ENCODE measurements at regions not wholly inside any gene's neighbourhood (a gene's known extent, or its start where the extent isn't known, plus 50 kb on each side); places are given as distances from the start of the nearest gene placed in this dataset.

- H3K9me3 ChIP-seq (ENCODE audit: control insufficient read depth in 4 of 4, low read length in 3 of 4) = no peaks in the 10 kb centered on the region
- no peak overlapping the region for H3K9ac ChIP-seq (ENCODE audit: low read depth in 1 of 2, low read length in 2 of 2)
- H3K27ac ChIP-seq (ENCODE audit: low read depth in 1 of 2, low read length in 2 of 2) = no peak overlapping the region
- WGBS = 14% methylated on average over 8 of the region's 8 CpGs
- no peak overlapping the region for H3K4me3 ChIP-seq (ENCODE audit: low read depth in 1 of 3, low read length in 3 of 3)
- DNase-seq (ENCODE audit: low spot score) = no peak
- H3K27me3 ChIP-seq (ENCODE audit: control insufficient read depth in 4 of 4, insufficient read depth in 4 of 4, low read length in 3 of 4) = peaks cover 0 to 8% (median 0%) of the 10 kb centered on the region in 4 donors
- no peak for TF ChIP-seq NR2F2 (IDR thresholded peaks at IDR 0.05)
- TF ChIP-seq EGR1 (IDR thresholded peaks at IDR 0.05; ENCODE audit: low read depth in 2 of 2) = no peak
- TF ChIP-seq FOXA1 (IDR thresholded peaks at IDR 0.05) = no peak
- no peak for TF ChIP-seq GABPA (IDR thresholded peaks at IDR 0.05 in 1 of 2, conservative IDR thresholded peaks at IDR 0.05 in 1 of 2)
- no peak for TF ChIP-seq FOXA2 (IDR thresholded peaks at IDR 0.05)
- TF ChIP-seq RAD21 (IDR thresholded peaks at IDR 0.05) = peak; percentile 56 to 73
- no peak for TF ChIP-seq YY1 (IDR thresholded peaks at IDR 0.05)
- peak; percentile 78 for TF ChIP-seq CTCF (IDR thresholded peaks at IDR 0.05; ENCODE audit: low read depth, low read length, missing input control)
- TF ChIP-seq MAX (IDR thresholded peaks at IDR 0.05) = no peak
- TF ChIP-seq HNF4G (IDR thresholded peaks at IDR 0.05) = no peak
- no peak for TF ChIP-seq TAF1 (conservative IDR thresholded peaks at IDR 0.05)
- no peak for TF ChIP-seq JUND (IDR thresholded peaks at IDR 0.05)
- TF ChIP-seq ATF3 (IDR thresholded peaks at IDR 0.05) = no peak
- no peak for TF ChIP-seq RXRA (IDR thresholded peaks at IDR 0.05)
- TF ChIP-seq REST (IDR thresholded peaks at IDR 0.05) = no peak
- no peak for TF ChIP-seq ZBTB33 (IDR thresholded peaks at IDR 0.05)
- no peak for TF ChIP-seq HNF4A (conservative IDR thresholded peaks at IDR 0.05)
- no peak for TF ChIP-seq SP1 (IDR thresholded peaks at IDR 0.05)
- H3K36me3 ChIP-seq (ENCODE audit: control insufficient read depth in 4 of 4, insufficient read depth in 3 of 4, low read depth in 1 of 4, low read length in 3 of 4) = no peaks in the 10 kb centered on the region
- H3K4me1 ChIP-seq (ENCODE audit: control insufficient read depth in 4 of 4, insufficient read depth in 4 of 4, low read length in 3 of 4) = no peaks in the 10 kb centered on the region
These were observed 467.5 kb downstream of the PTPRU start for GRCh38 chr1:29703596-29704370.
